ENCODE measurements at regions not wholly inside any gene's neighbourhood (a gene's known extent, or its start where the extent isn't known, plus 50 kb on each side); places are given as distances from the start of the nearest gene placed in this dataset.

GRCh38 chr2:230636684-230637271 is 75.9 kb upstream of the CAB39 start:
- no peak for TF ChIP-seq EP300 (IDR thresholded peaks at IDR 0.05)
- TF ChIP-seq, protein P1, sequence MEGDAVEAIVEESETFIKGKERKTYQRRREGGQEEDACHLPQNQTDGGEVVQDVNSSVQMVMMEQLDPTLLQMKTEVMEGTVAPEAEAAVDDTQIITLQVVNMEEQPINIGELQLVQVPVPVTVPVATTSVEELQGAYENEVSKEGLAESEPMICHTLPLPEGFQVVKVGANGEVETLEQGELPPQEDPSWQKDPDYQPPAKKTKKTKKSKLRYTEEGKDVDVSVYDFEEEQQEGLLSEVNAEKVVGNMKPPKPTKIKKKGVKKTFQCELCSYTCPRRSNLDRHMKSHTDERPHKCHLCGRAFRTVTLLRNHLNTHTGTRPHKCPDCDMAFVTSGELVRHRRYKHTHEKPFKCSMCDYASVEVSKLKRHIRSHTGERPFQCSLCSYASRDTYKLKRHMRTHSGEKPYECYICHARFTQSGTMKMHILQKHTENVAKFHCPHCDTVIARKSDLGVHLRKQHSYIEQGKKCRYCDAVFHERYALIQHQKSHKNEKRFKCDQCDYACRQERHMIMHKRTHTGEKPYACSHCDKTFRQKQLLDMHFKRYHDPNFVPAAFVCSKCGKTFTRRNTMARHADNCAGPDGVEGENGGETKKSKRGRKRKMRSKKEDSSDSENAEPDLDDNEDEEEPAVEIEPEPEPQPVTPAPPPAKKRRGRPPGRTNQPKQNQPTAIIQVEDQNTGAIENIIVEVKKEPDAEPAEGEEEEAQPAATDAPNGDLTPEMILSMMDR (IDR thresholded peaks at IDR 0.05), result no peak

All from suprapubic skin (tissue), 3 donors.